ENCODE measurements at regions not wholly inside any gene's neighbourhood (a gene's known extent, or its start where the extent isn't known, plus 50 kb on each side); places are given as distances from the start of the nearest gene placed in this dataset.

DNA sequence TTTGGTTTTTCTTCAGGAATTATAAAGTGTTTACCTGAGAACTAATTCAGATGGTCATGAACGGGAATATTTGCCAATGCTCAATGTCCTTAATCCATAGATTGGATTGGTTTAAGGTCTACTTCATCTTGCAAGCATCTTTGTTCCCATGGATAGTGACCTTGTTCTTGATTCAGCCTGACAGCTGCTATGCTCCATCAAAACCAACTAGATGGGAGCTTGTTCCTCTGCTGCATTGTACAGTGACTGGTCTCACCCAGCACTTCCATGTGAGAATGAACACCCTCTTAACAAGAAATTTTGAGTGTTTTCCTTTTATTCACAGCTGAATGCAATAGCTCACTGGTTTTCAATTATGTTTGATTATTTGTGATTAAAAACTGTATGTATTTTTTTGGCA lies 312.6 kb upstream of the ACTBL2 start:
- no peak for TF ChIP-seq CTCF (conservative IDR thresholded peaks at IDR 0.05; ENCODE audit: low read depth, low read length)
- H3K4me3 ChIP-seq (ENCODE audit: low read length): no peak overlapping the region
- no peak for DNase-seq (ENCODE audit: low read depth)

DNA sequence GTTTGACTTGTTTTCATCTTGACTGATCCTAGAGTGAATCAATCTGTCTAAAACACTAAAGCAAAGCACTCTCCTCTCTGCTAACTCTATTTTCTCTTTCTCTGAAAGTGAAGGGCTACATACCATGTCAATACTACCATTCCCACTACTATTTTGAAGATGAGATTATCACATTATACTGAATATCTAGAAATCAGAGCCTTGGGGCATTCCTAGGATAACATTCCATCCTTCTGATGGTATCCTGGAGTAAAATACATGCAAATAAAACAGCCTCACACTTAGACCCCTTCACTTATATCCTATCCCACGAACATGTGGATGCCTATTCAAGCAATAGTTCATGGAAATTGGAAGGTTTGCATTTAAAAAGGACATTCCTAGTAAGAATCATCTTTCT lies 309.3 kb upstream of the ACTBL2 start:
- no peak overlapping the region for H3K4me3 ChIP-seq (ENCODE audit: low read length)
- TF ChIP-seq CTCF (conservative IDR thresholded peaks at IDR 0.05; ENCODE audit: low read depth, low read length): no peak
- no peak for DNase-seq (ENCODE audit: low read depth)

DNA sequence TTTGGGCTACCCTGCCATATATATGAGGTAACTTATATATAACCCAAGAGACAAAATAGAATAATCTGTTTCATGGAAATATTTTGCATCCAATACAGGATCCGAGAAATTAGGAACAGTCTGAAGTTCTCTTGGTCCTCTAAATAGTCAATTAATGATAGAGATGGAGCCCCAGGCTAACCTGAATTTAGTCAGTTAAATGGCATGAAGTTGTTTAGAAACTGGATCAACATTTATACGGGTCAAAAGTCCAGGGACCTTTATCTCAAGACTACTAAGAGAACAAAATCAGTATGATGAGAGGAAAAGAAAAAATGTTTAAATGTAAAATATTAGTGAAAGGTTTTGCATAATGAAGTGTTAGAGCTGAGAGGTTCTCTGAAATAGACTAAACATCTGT lies 303.3 kb upstream of the ACTBL2 start:
- no peak for TF ChIP-seq CTCF (conservative IDR thresholded peaks at IDR 0.05; ENCODE audit: low read depth, low read length)
- no peak overlapping the region for H3K4me3 ChIP-seq (ENCODE audit: low read length)
- no peak for DNase-seq (ENCODE audit: low read depth)

- H3K4me3 ChIP-seq (ENCODE audit: low read length): no peak overlapping the region
- no peak for DNase-seq (ENCODE audit: low read depth)
- no peak for TF ChIP-seq CTCF (conservative IDR thresholded peaks at IDR 0.05; ENCODE audit: low read depth, low read length)
These were observed 301.5 kb upstream of the ACTBL2 start for GRCh38 chr5:57784121-57784520.

GRCh38 chr5:57783693-57784092 lies 301.1 kb upstream of the ACTBL2 start:
- H3K4me3 ChIP-seq (ENCODE audit: low read length): no peak overlapping the region
- DNase-seq (ENCODE audit: low read depth): no peak
- no peak for TF ChIP-seq CTCF (conservative IDR thresholded peaks at IDR 0.05; ENCODE audit: low read depth, low read length)

DNA sequence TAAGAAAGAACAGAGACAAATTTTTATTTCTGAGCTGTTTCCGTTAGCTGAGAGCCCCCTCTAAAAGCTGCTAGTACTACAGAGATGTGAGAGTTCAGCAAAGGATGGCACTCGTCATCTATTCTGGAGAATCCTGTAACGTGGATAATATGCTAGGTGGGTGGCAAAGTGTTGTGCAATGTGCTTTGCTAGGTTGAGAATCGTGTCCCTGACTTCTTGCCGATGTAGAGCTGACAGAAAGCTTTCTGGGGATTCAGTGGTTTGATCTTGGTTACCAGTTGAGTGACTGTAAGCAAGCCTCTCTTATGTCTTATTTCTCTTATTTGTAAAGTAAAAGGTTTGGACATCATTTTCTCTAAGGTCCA lies 298.3 kb upstream of the ACTBL2 start:
- no peak overlapping the region for H3K4me3 ChIP-seq (ENCODE audit: low read length)

More for the DNA sequence above, 298.3 kb upstream of the ACTBL2 start:
- no peak for DNase-seq (ENCODE audit: low read depth)
- TF ChIP-seq CTCF (conservative IDR thresholded peaks at IDR 0.05; ENCODE audit: low read depth, low read length): no peak

All from retinal pigment epithelial cell (primary cell).